ENCODE measurements at regions not wholly inside any gene's neighbourhood (a gene's known extent, or its start where the extent isn't known, plus 50 kb on each side); places are given as distances from the start of the nearest gene placed in this dataset.

DNA sequence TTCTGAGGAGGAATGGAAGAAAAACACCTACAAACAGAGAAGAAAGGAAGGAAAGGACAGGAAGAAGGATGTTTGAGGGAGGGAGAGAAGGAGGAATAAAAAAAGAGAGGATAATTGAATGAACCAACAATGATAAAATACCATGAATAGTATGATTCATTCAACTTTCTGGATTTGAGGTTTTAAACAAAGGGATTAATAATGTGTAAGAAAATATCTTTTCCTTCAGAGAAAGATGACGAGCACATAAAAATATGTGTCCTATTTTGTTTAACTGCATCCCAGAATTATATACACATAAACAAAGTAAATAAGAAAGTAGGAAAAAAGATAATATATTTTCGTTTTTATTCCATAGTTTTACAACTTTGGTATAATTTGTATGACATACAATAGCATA lies 1380.4 kb downstream of the STIM2 start:
- no peak for DNase-seq (ENCODE audit: low spot score in 2 of 2)
- Histone ChIP-seq H3K27me3 (no peaks in the 10 kb centered on the region), H3K27ac (no peak overlapping the region), H3K4me3 (no peak overlapping the region), H3K4me1 (no peaks in the 10 kb centered on the region), H3K36me3 (no peaks in the 10 kb centered on the region), H3K9me3 (no peaks in the 10 kb centered on the region)
- intact Hi-C loops (cut with DNase I), result no loop called here
- TF ChIP-seq, protein P1, sequence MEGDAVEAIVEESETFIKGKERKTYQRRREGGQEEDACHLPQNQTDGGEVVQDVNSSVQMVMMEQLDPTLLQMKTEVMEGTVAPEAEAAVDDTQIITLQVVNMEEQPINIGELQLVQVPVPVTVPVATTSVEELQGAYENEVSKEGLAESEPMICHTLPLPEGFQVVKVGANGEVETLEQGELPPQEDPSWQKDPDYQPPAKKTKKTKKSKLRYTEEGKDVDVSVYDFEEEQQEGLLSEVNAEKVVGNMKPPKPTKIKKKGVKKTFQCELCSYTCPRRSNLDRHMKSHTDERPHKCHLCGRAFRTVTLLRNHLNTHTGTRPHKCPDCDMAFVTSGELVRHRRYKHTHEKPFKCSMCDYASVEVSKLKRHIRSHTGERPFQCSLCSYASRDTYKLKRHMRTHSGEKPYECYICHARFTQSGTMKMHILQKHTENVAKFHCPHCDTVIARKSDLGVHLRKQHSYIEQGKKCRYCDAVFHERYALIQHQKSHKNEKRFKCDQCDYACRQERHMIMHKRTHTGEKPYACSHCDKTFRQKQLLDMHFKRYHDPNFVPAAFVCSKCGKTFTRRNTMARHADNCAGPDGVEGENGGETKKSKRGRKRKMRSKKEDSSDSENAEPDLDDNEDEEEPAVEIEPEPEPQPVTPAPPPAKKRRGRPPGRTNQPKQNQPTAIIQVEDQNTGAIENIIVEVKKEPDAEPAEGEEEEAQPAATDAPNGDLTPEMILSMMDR (IDR thresholded peaks at IDR 0.05), result no peak

DNA sequence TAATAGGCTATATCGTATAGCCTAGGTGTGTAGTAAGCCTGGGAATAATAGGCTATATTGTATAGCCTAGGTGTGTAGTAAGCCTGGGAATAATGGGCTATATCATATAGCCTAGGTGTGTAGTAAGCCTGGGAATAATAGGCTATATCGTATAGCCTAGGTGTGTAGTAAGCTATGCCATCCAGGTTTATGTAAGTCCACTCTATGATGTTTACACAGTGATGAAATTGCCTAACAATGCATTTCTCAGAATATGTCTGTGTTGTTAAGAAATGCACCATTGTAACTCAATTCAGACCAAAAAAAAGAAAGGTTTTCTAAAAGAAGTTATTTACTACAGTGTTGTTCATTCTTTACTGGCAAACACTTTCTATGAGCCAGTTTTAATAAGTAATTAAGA lies 1387.2 kb downstream of the STIM2 start:
- Histone ChIP-seq H3K27me3 (no peaks in the 10 kb centered on the region), H3K4me1 (no peaks in the 10 kb centered on the region), H3K9me3 (no peaks in the 10 kb centered on the region), H3K4me3 (no peak overlapping the region), H3K27ac (no peak overlapping the region), H3K36me3 (no peaks in the 10 kb centered on the region)
- DNase-seq (ENCODE audit: low spot score in 2 of 2), result no peak
- intact Hi-C loops (cut with DNase I), result no loop called here
- TF ChIP-seq, protein P1 (IDR thresholded peaks at IDR 0.05), result no peak

DNA sequence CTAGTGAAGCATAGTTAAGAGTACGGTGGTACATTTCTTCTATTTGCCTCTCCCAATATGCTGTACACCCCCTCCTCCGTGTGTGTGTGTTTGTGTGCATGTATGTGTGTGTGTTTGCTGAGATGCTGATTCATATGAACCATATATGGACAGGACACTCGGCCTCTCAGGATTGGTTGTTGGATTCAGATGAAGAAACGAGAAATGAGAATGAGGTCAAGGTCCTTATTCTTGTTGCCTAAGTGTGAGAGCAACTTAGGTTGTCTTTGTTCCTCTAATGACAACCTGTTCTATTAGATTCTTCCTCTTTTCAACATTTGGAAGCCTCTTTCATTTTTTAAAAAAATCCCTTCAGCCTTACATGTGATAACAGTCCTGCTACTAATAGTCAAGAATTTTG lies 1387.6 kb downstream of the STIM2 start:
- H3K4me1 ChIP-seq, result no peaks in the 10 kb centered on the region
- no peak overlapping the region for H3K27ac ChIP-seq
- no peak for DNase-seq (ENCODE audit: low spot score in 2 of 2)
- H3K9me3 ChIP-seq, result no peaks in the 10 kb centered on the region
- no peaks in the 10 kb centered on the region for H3K36me3 ChIP-seq
- intact Hi-C loops (cut with DNase I), result no loop called here
- no peak overlapping the region for H3K4me3 ChIP-seq
- H3K27me3 ChIP-seq, result no peaks in the 10 kb centered on the region
- TF ChIP-seq, protein P1 (IDR thresholded peaks at IDR 0.05), result no peak

DNA sequence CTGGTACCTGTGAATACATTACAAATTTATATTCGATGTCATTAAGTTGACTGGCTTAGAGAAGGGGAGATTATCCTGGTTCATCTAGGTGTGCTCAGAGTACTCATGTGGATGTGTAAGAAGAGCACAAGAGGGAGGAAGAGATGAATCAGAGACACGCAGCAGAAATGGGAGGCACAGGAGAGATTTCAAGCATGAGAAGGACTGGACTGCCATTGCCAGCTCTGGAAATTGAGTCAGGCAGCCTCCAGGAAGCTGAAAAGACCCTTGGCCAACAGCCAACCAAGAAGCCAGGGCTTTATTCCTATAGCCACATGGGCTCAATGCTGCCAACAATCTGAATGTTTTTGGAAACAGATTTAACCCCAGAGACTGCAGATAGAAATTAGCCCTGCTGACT lies 1390.0 kb downstream of the STIM2 start:
- TF ChIP-seq, protein P1 (IDR thresholded peaks at IDR 0.05), result no peak
- H3K4me1 ChIP-seq, result no peaks in the 10 kb centered on the region
- intact Hi-C loops (cut with DNase I), result no loop called here

DNA sequence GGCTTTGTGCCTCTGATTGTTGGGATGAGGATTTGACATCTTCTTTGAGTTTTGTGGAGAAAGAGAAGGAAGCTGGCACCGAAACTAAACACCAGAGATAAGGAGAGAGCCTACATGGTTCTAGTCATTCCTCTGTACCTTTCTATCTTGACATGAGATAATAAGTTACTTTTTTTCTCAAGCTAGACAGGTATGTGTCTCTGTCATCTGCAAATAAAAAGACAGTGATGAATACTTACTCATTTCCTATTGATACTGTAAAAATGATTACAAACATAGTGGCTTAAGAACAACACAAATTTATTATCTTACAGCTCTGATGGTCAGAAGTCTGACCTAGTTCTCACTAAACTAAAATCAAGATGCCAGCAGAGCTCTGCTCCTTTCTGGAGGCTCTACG lies 1391.2 kb downstream of the STIM2 start:
- H3K36me3 ChIP-seq, result no peaks in the 10 kb centered on the region
- H3K27me3 ChIP-seq, result no peaks in the 10 kb centered on the region
- peaks cover 0 to 3% of the 10 kb centered on the region in 2 donors for H3K9me3 ChIP-seq
- H3K27ac ChIP-seq, result no peak overlapping the region
- no peak for DNase-seq (ENCODE audit: low spot score in 2 of 2)
- H3K4me3 ChIP-seq, result no peak overlapping the region
- TF ChIP-seq, protein P1 (IDR thresholded peaks at IDR 0.05), result no peak
- intact Hi-C loops (cut with DNase I), result no loop called here
- H3K4me1 ChIP-seq, result no peaks in the 10 kb centered on the region

More for the DNA sequence above, 1390.0 kb downstream of the STIM2 start:
- no peak overlapping the region for H3K4me3 ChIP-seq
- peaks cover 0 to 3% of the 10 kb centered on the region in 2 donors for H3K9me3 ChIP-seq
- H3K36me3 ChIP-seq, result no peaks in the 10 kb centered on the region
- DNase-seq (ENCODE audit: low spot score in 2 of 2), result no peak
- H3K27ac ChIP-seq, result no peak overlapping the region
- H3K27me3 ChIP-seq, result no peaks in the 10 kb centered on the region

DNA sequence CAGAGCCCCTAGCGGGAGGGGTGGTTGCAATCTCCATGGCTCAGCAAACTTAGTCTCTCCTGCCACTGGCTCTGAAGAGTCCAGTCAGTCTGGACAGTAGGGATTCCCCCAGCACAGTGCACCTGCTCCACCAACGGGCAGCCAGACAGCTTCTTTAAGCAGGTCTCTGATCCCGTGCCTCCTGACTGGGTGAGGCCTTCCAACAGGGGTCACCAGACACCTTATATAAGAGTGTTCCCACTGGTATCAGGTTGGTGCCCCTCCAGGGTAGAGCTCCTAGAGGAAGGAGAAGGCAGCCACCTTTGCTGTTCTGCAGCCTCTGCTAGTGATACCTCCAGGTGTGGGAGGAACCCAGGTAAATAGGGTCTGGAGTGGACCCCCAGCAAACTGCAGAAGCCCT lies 1393.4 kb downstream of the STIM2 start:
- Histone ChIP-seq H3K27me3 (no peaks in the 10 kb centered on the region), H3K4me3 (no peak overlapping the region), H3K9me3 (peaks cover 0 to 3% of the 10 kb centered on the region in 2 donors), H3K4me1 (no peaks in the 10 kb centered on the region), H3K36me3 (no peaks in the 10 kb centered on the region), H3K27ac (no peak overlapping the region)
- intact Hi-C loops (cut with DNase I), result no loop called here
- no peak for DNase-seq (ENCODE audit: low spot score in 2 of 2)
- TF ChIP-seq, protein P1 (IDR thresholded peaks at IDR 0.05), result no peak

Data from ascending aorta (tissue), 2 donors.